ENCODE measurements at regions not wholly inside any gene's neighbourhood (a gene's known extent, or its start where the extent isn't known, plus 50 kb on each side); places are given as distances from the start of the nearest gene placed in this dataset.

GRCh38 chr10:28973309-28973972 is 296.1 kb downstream of the BAMBI start:
- no peak for DNase-seq
- Histone ChIP-seq H3K27ac (no peak overlapping the region), H3K36me3 (ENCODE audit: low read depth, missing control alignments) (no peaks in the 10 kb centered on the region), H3K4me3 (no peak overlapping the region), H3K9me3 (no peaks in the 10 kb centered on the region), H3K27me3 (no peaks in the 10 kb centered on the region), H3K4me1 (peaks cover 8% of the 10 kb centered on the region)
- intact Hi-C loops (cut with DNase I; ENCODE audit: low total_unique reads): no loop called here
- 90 to 94% methylated on average over 12 of the region's 12 CpGs for WGBS, 2 donors
- TF ChIP-seq, protein P1, sequence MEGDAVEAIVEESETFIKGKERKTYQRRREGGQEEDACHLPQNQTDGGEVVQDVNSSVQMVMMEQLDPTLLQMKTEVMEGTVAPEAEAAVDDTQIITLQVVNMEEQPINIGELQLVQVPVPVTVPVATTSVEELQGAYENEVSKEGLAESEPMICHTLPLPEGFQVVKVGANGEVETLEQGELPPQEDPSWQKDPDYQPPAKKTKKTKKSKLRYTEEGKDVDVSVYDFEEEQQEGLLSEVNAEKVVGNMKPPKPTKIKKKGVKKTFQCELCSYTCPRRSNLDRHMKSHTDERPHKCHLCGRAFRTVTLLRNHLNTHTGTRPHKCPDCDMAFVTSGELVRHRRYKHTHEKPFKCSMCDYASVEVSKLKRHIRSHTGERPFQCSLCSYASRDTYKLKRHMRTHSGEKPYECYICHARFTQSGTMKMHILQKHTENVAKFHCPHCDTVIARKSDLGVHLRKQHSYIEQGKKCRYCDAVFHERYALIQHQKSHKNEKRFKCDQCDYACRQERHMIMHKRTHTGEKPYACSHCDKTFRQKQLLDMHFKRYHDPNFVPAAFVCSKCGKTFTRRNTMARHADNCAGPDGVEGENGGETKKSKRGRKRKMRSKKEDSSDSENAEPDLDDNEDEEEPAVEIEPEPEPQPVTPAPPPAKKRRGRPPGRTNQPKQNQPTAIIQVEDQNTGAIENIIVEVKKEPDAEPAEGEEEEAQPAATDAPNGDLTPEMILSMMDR (IDR thresholded peaks at IDR 0.05): no peak
- TF ChIP-seq POLR2A (IDR thresholded peaks at IDR 0.05): no peak

GRCh38 chr10:28975891-28976531 is 298.7 kb downstream of the BAMBI start:
- H3K27me3 ChIP-seq: no peaks in the 10 kb centered on the region
- TF ChIP-seq, protein P1 (IDR thresholded peaks at IDR 0.05): no peak
- TF ChIP-seq POLR2A (IDR thresholded peaks at IDR 0.05): no peak
- H3K4me1 ChIP-seq: peaks cover 8% of the 10 kb centered on the region
- WGBS, 2 donors: 30 to 34% methylated on average over 10 of the region's 10 CpGs
- no peak for DNase-seq
- intact Hi-C loops (cut with DNase I; ENCODE audit: low total_unique reads): no loop called here
- no peak overlapping the region for H3K4me3 ChIP-seq
- no peak overlapping the region for H3K27ac ChIP-seq
- no peaks in the 10 kb centered on the region for H3K36me3 ChIP-seq (ENCODE audit: low read depth, missing control alignments)
- no peaks in the 10 kb centered on the region for H3K9me3 ChIP-seq

GRCh38 chr10:28977518-28977917 is 300.2 kb downstream of the BAMBI start:
- TF ChIP-seq, protein P1 (IDR thresholded peaks at IDR 0.05): no peak
- no peak for TF ChIP-seq POLR2A (IDR thresholded peaks at IDR 0.05)
- Histone ChIP-seq H3K4me1 (peaks cover 8% of the 10 kb centered on the region), H3K9me3 (no peaks in the 10 kb centered on the region), H3K36me3 (ENCODE audit: low read depth, missing control alignments) (no peaks in the 10 kb centered on the region), H3K4me3 (no peak overlapping the region), H3K27ac (no peak overlapping the region), H3K27me3 (no peaks in the 10 kb centered on the region)
- 85 to 93% methylated on average over 2 of the region's 2 CpGs for WGBS, 2 donors
- intact Hi-C loops (cut with DNase I; ENCODE audit: low total_unique reads): no loop called here
- DNase-seq: no peak

- WGBS, 2 donors: 91 to 94% methylated on average over 2 of the region's 2 CpGs
- DNase-seq: no peak
- Histone ChIP-seq H3K27me3 (no peaks in the 10 kb centered on the region), H3K27ac (no peak overlapping the region), H3K4me1 (peaks cover 8% of the 10 kb centered on the region), H3K4me3 (no peak overlapping the region), H3K9me3 (no peaks in the 10 kb centered on the region), H3K36me3 (ENCODE audit: low read depth, missing control alignments) (no peaks in the 10 kb centered on the region)
- TF ChIP-seq, protein P1 (IDR thresholded peaks at IDR 0.05): no peak
- TF ChIP-seq POLR2A (IDR thresholded peaks at IDR 0.05): no peak
- intact Hi-C loops (cut with DNase I; ENCODE audit: low total_unique reads): no loop called here
These were observed 302.9 kb downstream of the BAMBI start for GRCh38 chr10:28980264-28980663.

- WGBS, 2 donors: 90 to 91% methylated on average over 3 of the region's 3 CpGs
- no peak for TF ChIP-seq POLR2A (IDR thresholded peaks at IDR 0.05)
- TF ChIP-seq, protein P1 (IDR thresholded peaks at IDR 0.05): no peak
- H3K4me1 ChIP-seq: peaks cover 2% of the 10 kb centered on the region
- no peaks in the 10 kb centered on the region for H3K27me3 ChIP-seq
- no peak overlapping the region for H3K27ac ChIP-seq
- DNase-seq: no peak
- H3K9me3 ChIP-seq: no peaks in the 10 kb centered on the region
- no peak overlapping the region for H3K4me3 ChIP-seq
- intact Hi-C loops (cut with DNase I; ENCODE audit: low total_unique reads): no loop called here
- H3K36me3 ChIP-seq (ENCODE audit: low read depth, missing control alignments): no peaks in the 10 kb centered on the region
These were observed 303.7 kb downstream of the BAMBI start for GRCh38 chr10:28981007-28981406.
